Stimulated activated naive CD8-positive, alpha-beta T cell treated with anti-CD3 and anti-CD28 coated beads, Interleukin-15, amount 100 ng/mL, for 72 hours (primary cell): ENCODE measurements at regions not wholly inside any gene's neighbourhood (a gene's known extent, or its start where the extent isn't known, plus 50 kb on each side); places are given as distances from the start of the nearest gene placed in this dataset.
"Not testable (repeated sequence)": the region's sequence is repeated elsewhere in the genome, so short reads cannot be mapped to it uniquely, and the experiment has no call there.

ENCODE experiments used
- ATAC-seq: fragments of 150-1000 bp; cut with Tn5 transposase; 2 replicates; pipeline ENCODE4 v1.10.0; 2021; ENCODE audit warnings: mild to moderate bottlenecking, moderate library complexity
- DNase-seq, 2 donors: peaks; one replicate each; pipeline ENCODE4 v3.0.0; 2021 to 2022
- H3K27ac Mint-ChIP-seq, 2 donors: one replicate each; pipeline ENCODE4 v1.8.0; 2022; ENCODE audit warnings: mild to moderate bottlenecking in 2 of 2, mixed read lengths in 2 of 2, moderate library complexity in 2 of 2
- H3K27me3 Mint-ChIP-seq: one replicate; pipeline ENCODE4 v1.8.0; 2022; ENCODE audit warnings: mixed read lengths
- H3K4me1 Mint-ChIP-seq: one replicate; pipeline ENCODE4 v1.8.0; 2022; ENCODE audit warnings: mild to moderate bottlenecking, mixed read lengths
- H3K4me3 Mint-ChIP-seq, 2 donors: one replicate each; pipeline ENCODE4 v1.8.0; 2022; ENCODE audit warnings: mild to moderate bottlenecking in 2 of 2, mixed read lengths in 2 of 2, moderate library complexity in 1 of 2
- H3K9me3 Mint-ChIP-seq, 2 donors: one replicate each; pipeline ENCODE4 v1.8.0; 2022; ENCODE audit warnings: mixed read lengths in 2 of 2

DNA sequence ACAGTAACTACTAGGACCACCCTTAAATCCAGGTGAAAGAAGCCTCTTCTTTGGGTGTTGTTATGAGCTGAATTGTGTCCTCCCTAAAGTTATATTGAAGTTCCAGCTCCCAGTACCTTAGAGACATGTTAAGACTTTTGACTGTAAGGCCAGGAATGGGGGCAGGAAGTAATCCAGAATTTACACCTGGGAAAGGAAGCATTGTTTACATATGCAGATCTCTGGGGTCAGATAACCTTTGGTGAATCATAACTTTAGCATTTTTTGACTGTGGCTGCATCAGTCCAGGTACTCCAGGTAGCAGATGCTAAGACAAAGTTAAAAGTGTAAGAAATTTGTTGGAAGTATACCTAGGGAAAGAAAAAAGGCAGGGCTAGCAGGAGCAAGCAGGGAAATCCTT lies 104.9 kb upstream of the CENPE start:
- Mint-ChIP-seq H3K27ac (no peak overlapping the region), H3K4me1 (no peaks in the 10 kb centered on the region), H3K4me3 (no peak overlapping the region), H3K27me3 (peaks cover 11% of the 10 kb centered on the region), H3K9me3 (peaks cover 0 to 8% of the 10 kb centered on the region in 2 donors)
- DNase-seq (no peak), ATAC-seq (no peak)

DNA sequence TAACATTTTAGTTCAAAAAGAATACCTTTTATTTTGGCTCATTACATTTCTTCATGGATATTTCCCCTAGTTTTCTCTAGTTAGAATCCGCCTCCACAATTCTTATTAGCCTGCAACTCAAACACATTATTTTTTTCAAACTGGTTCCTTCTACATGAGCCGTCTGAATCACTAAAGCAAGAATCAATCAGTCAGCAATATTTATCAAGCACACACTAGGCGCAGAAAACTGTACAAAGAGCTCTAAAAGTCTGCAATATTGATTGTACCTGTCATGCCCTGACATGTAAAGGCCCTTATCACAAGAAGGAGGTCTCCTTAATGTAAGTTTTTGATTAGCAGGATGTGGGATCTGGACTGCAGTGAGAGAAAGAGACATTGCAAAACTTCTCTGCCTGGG lies 94.8 kb upstream of the CENPE start:
- no peaks in the 10 kb centered on the region for H3K9me3 Mint-ChIP-seq
- no peaks in the 10 kb centered on the region for H3K4me1 Mint-ChIP-seq
- no peak for ATAC-seq
- H3K4me3 Mint-ChIP-seq: no peak overlapping the region
- peaks cover 13% of the 10 kb centered on the region for H3K27me3 Mint-ChIP-seq
- no peak overlapping the region for H3K27ac Mint-ChIP-seq
- no peak for DNase-seq

DNA sequence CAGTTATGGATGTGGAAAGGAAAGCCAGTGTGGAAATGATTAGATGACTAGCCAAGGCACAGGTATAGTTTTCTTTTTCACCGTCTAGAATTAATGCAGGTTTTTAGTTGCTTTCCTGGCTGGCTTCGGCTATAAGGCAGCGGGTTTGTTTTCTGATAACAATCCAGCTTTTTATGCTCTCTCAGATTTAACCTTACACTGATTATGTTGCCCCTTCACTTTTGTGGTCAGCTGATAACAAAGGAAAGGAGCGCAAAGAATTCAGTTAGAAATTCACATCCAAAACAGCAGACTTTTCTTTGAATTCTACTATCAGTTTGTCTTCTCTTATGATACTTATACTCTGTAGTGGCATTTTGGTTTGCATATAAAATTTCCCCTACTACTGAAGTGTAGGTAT lies 94.2 kb upstream of the CENPE start:
- Mint-ChIP-seq H3K27me3 (peaks cover 13% of the 10 kb centered on the region), H3K4me3 (no peak overlapping the region), H3K4me1 (no peaks in the 10 kb centered on the region), H3K9me3 (no peaks in the 10 kb centered on the region), H3K27ac (no peak overlapping the region)
- ATAC-seq: no peak
- DNase-seq: no peak

- Mint-ChIP-seq H3K27me3 (peaks cover 13% of the 10 kb centered on the region), H3K4me1 (no peaks in the 10 kb centered on the region)
- no peak for DNase-seq
Observed at GRCh38 chr4:103289186-103289585, 91.0 kb upstream of the CENPE start.

DNA sequence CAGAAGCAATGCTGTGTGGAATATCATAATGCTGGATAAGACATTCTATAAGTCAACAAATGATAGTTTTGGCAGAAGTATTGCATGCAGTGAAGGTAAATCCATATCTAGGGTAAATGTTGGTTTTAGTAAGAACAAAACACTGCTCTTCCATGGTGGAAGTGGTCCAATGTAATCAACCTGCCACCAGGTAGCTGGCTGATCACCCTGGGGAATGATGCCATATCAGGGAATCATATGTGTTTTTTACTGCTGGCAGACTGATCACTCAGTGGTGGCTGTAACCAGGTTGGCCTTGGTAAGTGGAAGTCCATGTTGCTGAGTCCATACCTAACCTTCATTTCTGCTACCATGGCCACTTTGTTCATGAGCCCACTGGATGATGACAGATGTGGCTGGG lies 74.0 kb upstream of the CENPE start:
- H3K27ac Mint-ChIP-seq: no peak overlapping the region
- DNase-seq: no peak
- peaks cover 16% of the 10 kb centered on the region for H3K27me3 Mint-ChIP-seq
- H3K9me3 Mint-ChIP-seq: peaks cover 0 to 10% of the 10 kb centered on the region in 2 donors
- H3K4me1 Mint-ChIP-seq: no peaks in the 10 kb centered on the region
- no peak overlapping the region for H3K4me3 Mint-ChIP-seq
- ATAC-seq: no peak

More at GRCh38 chr4:103289186-103289585, 91.0 kb upstream of the CENPE start:
- H3K9me3 Mint-ChIP-seq: no peaks in the 10 kb centered on the region
- no peak overlapping the region for H3K27ac Mint-ChIP-seq
- no peak for ATAC-seq
- H3K4me3 Mint-ChIP-seq: no peak overlapping the region

DNA sequence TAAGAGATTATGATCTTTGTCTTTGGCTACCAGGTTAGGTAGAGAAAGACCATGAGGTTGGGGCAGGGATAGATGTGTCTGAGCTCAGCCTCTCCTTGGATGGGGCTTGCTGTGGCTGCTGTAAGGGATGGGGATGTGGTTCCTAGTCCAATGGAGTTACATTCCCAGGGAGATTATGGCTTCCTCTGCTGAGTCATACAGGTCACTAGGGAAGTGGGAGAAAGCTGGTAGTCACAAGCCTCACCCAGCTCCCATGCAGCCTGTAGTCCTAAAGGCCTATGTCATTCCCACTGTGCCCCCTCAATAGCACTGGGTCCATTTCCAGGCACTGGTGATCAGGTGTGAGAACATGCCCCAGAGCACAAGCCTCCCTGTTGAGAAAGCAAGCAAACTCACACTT lies 70.6 kb upstream of the CENPE start:
- no peaks in the 10 kb centered on the region for H3K4me1 Mint-ChIP-seq
- ATAC-seq (no peak), DNase-seq (no peak)
- H3K27me3 Mint-ChIP-seq: peaks cover 38% of the 10 kb centered on the region
- H3K9me3 Mint-ChIP-seq: peaks cover 10% of the 10 kb centered on the region in 2 donors
- H3K4me3 Mint-ChIP-seq: no peak overlapping the region
- no peak overlapping the region for H3K27ac Mint-ChIP-seq

- Mint-ChIP-seq H3K4me3 (no peak overlapping the region), H3K4me1 (no peaks in the 10 kb centered on the region), H3K27me3 (peaks cover 43% of the 10 kb centered on the region), H3K27ac (no peak overlapping the region), H3K9me3 (peaks cover 10% of the 10 kb centered on the region in 2 donors)
- DNase-seq (no peak), ATAC-seq (no peak)
Observed at GRCh38 chr4:103264905-103265304, 66.8 kb upstream of the CENPE start.

DNA sequence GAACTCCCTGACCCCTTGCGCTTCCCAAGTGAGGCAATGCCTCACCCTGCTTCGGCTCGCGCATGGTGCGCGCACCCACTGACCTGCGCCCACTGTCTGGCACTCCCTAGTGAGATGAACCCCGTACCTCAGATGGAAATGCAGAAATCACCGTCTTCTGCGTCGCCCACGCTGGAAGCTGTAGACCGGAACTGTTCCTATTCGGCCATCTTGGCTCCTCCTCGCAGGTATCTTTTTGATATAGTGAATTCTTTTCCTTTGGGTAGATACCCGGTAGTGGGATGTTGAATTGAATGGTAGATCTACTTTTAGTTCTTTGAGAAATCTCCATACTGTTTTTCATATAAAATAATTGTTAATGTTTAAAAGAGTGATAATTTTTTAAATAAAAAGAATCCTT lies 57.9 kb upstream of the CENPE start:
- H3K9me3 Mint-ChIP-seq, H3K4me1 Mint-ChIP-seq, H3K4me3 Mint-ChIP-seq, H3K27ac Mint-ChIP-seq, H3K27me3 Mint-ChIP-seq, DNase-seq, ATAC-seq: not testable (repeated sequence)
